Upper lobe of right lung (tissue), 1 donor: ENCODE measurements at regions not wholly inside any gene's neighbourhood (a gene's known extent, or its start where the extent isn't known, plus 50 kb on each side); places are given as distances from the start of the nearest gene placed in this dataset.

Experiments
- ATAC-seq: fragments of 200-7000 bp; cut with Tn5 transposase; one replicate; pipeline ENCODE4 v1.9.1; 2020; ENCODE audit warnings: mild to moderate bottlenecking, moderate library complexity
- DNase-seq: peaks from one replicate; pipeline ENCODE4 v3.0.0-alpha.2; 2020
- H3K27ac ChIP-seq: fragments of 200-600 bp; one replicate; pipeline ENCODE4 v1.8.0; 2022
- H3K27me3 ChIP-seq: fragments of 200-600 bp; one replicate; pipeline ENCODE4 v1.8.0; 2022; ENCODE audit warnings: mild to moderate bottlenecking
- H3K36me3 ChIP-seq: fragments of 200-600 bp; one replicate; pipeline ENCODE4 v1.8.0; 2022
- H3K4me1 ChIP-seq: fragments of 200-600 bp; one replicate; pipeline ENCODE4 v1.8.0; 2022
- H3K4me3 ChIP-seq: fragments of 200-600 bp; one replicate; pipeline ENCODE4 v1.8.0; 2022; ENCODE audit warnings: mild to moderate bottlenecking
- H3K9me3 ChIP-seq: fragments of 200-600 bp; one replicate; pipeline ENCODE4 v1.8.0; 2022
- CTCF ChIP-seq: fragments of 200-600 bp; IDR thresholded peaks from one replicate; pipeline ENCODE4 v1.8.0; 2022; ENCODE audit warnings: antibody characterized with exemption
- intact Hi-C: fragments of 100-400 bp; cut with DNase I; formaldehyde crosslinking; loops from one replicate; pipeline ENCODE4 v1.11.0; 2022
- donor health status: DM: no; HTN: yes; CAD: no; lungs with severe emphysema.

GRCh38 chr2:7728388-7728787, 811.2 kb downstream of the RNF144A start:
- intact Hi-C loops = no loop called here
- no peak overlapping the region for H3K27ac ChIP-seq
- H3K27me3 ChIP-seq = no peaks in the 10 kb centered on the region
- H3K4me3 ChIP-seq = peak overlapping the region; percentile 28
- H3K9me3 ChIP-seq = no peaks in the 10 kb centered on the region
- ATAC-seq = no peak
- no peak for TF ChIP-seq CTCF
- DNase-seq = no peak
- no peaks in the 10 kb centered on the region for H3K4me1 ChIP-seq
- no peaks in the 10 kb centered on the region for H3K36me3 ChIP-seq

GRCh38 chr2:7730449-7730848, 813.2 kb downstream of the RNF144A start:
- TF ChIP-seq CTCF = no peak
- no peaks in the 10 kb centered on the region for H3K27me3 ChIP-seq
- H3K4me1 ChIP-seq = no peaks in the 10 kb centered on the region
- peak overlapping the region; percentile 10 for H3K4me3 ChIP-seq
- ATAC-seq (no peak), DNase-seq (no peak)
- peak overlapping the region; percentile 11 for H3K27ac ChIP-seq
- no peaks in the 10 kb centered on the region for H3K9me3 ChIP-seq
- intact Hi-C loops = no loop called here
- H3K36me3 ChIP-seq = no peaks in the 10 kb centered on the region

GRCh38 chr2:7730990-7731389, 813.8 kb downstream of the RNF144A start:
- TF ChIP-seq CTCF = no peak
- DNase-seq (no peak), ATAC-seq (no peak)
- Histone ChIP-seq H3K36me3 (no peaks in the 10 kb centered on the region), H3K4me3 (peak overlapping the region; percentile 10), H3K9me3 (no peaks in the 10 kb centered on the region), H3K4me1 (no peaks in the 10 kb centered on the region), H3K27ac (peak overlapping the region; percentile 11), H3K27me3 (no peaks in the 10 kb centered on the region)
- intact Hi-C loops = no loop called here

- Histone ChIP-seq H3K4me1 (no peaks in the 10 kb centered on the region), H3K4me3 (no peak overlapping the region), H3K36me3 (no peaks in the 10 kb centered on the region), H3K27ac (no peak overlapping the region), H3K27me3 (no peaks in the 10 kb centered on the region), H3K9me3 (no peaks in the 10 kb centered on the region)
- ATAC-seq (no peak), DNase-seq (no peak)
- no peak for TF ChIP-seq CTCF
- intact Hi-C loops = no loop called here
These were observed 815.3 kb downstream of the RNF144A start for GRCh38 chr2:7732497-7732896.

- Histone ChIP-seq H3K36me3 (no peaks in the 10 kb centered on the region), H3K9me3 (no peaks in the 10 kb centered on the region)
- TF ChIP-seq CTCF = no peak
These were observed 819.6 kb downstream of the RNF144A start for GRCh38 chr2:7736646-7737305.

GRCh38 chr2:7738596-7738995, 821.4 kb downstream of the RNF144A start:
- Histone ChIP-seq H3K27ac (no peak overlapping the region), H3K9me3 (no peaks in the 10 kb centered on the region), H3K36me3 (no peaks in the 10 kb centered on the region), H3K4me1 (no peaks in the 10 kb centered on the region), H3K4me3 (no peak overlapping the region), H3K27me3 (no peaks in the 10 kb centered on the region)
- intact Hi-C loops = no loop called here
- DNase-seq (no peak), ATAC-seq (no peak)
- TF ChIP-seq CTCF = no peak

More at GRCh38 chr2:7736646-7737305, 819.6 kb downstream of the RNF144A start:
- Histone ChIP-seq H3K27me3 (no peaks in the 10 kb centered on the region), H3K4me3 (no peak overlapping the region), H3K27ac (no peak overlapping the region), H3K4me1 (no peaks in the 10 kb centered on the region)
- ATAC-seq (no peak), DNase-seq (no peak)
- intact Hi-C loops = no loop called here
